Stomach smooth muscle (tissue), 2 donors: ENCODE measurements at regions not wholly inside any gene's neighbourhood (a gene's known extent, or its start where the extent isn't known, plus 50 kb on each side); places are given as distances from the start of the nearest gene placed in this dataset.

Source experiments
- H3K27ac ChIP-seq: one replicate; pipeline ENCODE4 v1.7.0; 2013; ENCODE audit warnings: mild to moderate bottlenecking, low read length, inconsistent platforms
- H3K27me3 ChIP-seq, 2 donors: one replicate each; pipeline ENCODE4 v1.7.0; 2013; ENCODE audit warnings: low read length in 2 of 2; ENCODE audit not compliant: insufficient read depth in 2 of 2, control insufficient read depth in 1 of 2
- H3K36me3 ChIP-seq, 2 donors: one replicate each; pipeline ENCODE4 v1.7.0; 2013; ENCODE audit warnings: low read length in 2 of 2; ENCODE audit not compliant: control insufficient read depth in 2 of 2, insufficient read depth in 2 of 2
- H3K4me1 ChIP-seq: one replicate; pipeline ENCODE4 v1.7.0; 2013; ENCODE audit warnings: low read length; ENCODE audit not compliant: control insufficient read depth, insufficient read depth
- H3K4me3 ChIP-seq, 2 donors: one replicate each; pipeline ENCODE4 v1.7.0; 2013; ENCODE audit warnings: low read length in 2 of 2
- H3K9ac ChIP-seq, 2 donors: one replicate each; pipeline ENCODE4 v1.7.0; 2013; ENCODE audit warnings: low read length in 2 of 2, mild to moderate bottlenecking in 1 of 2
- H3K9me3 ChIP-seq, 2 donors: one replicate each; pipeline ENCODE4 v1.7.0; 2013; ENCODE audit warnings: low read length in 2 of 2; ENCODE audit not compliant: control insufficient read depth in 2 of 2
- donor health status: healthy.
- donor health status: Pancreatic carcinoma.

- Histone ChIP-seq H3K27me3 (no peaks in the 10 kb centered on the region), H3K27ac (no peak overlapping the region), H3K9ac (no peak overlapping the region), H3K4me1 (no peaks in the 10 kb centered on the region), H3K36me3 (no peaks in the 10 kb centered on the region), H3K4me3 (no peak overlapping the region), H3K9me3 (no peaks in the 10 kb centered on the region)
Observed at GRCh38 chr7:121480058-121480457, 84.0 kb upstream of the FAM3C start.

GRCh38 chr7:121479466-121479865 is 83.4 kb upstream of the FAM3C start:
- Histone ChIP-seq H3K4me1 (no peaks in the 10 kb centered on the region), H3K9ac (no peak overlapping the region), H3K9me3 (no peaks in the 10 kb centered on the region), H3K27me3 (no peaks in the 10 kb centered on the region), H3K36me3 (no peaks in the 10 kb centered on the region), H3K27ac (no peak overlapping the region), H3K4me3 (no peak overlapping the region)

- Histone ChIP-seq H3K4me3 (no peak overlapping the region), H3K27me3 (no peaks in the 10 kb centered on the region), H3K4me1 (no peaks in the 10 kb centered on the region), H3K36me3 (no peaks in the 10 kb centered on the region), H3K9me3 (no peaks in the 10 kb centered on the region), H3K27ac (no peak overlapping the region), H3K9ac (no peak overlapping the region)
Observed at GRCh38 chr7:121475806-121476205, 79.7 kb upstream of the FAM3C start.

- Histone ChIP-seq H3K9ac (no peak overlapping the region), H3K36me3 (no peaks in the 10 kb centered on the region), H3K4me1 (no peaks in the 10 kb centered on the region), H3K27me3 (no peaks in the 10 kb centered on the region), H3K4me3 (no peak overlapping the region), H3K27ac (no peak overlapping the region), H3K9me3 (no peaks in the 10 kb centered on the region)
Observed at GRCh38 chr7:121474301-121474673, 78.2 kb upstream of the FAM3C start.

GRCh38 chr7:121473645-121474300 is 77.7 kb upstream of the FAM3C start:
- H3K36me3 ChIP-seq = no peaks in the 10 kb centered on the region
- no peaks in the 10 kb centered on the region for H3K4me1 ChIP-seq
- H3K27me3 ChIP-seq = no peaks in the 10 kb centered on the region
- H3K9me3 ChIP-seq = no peaks in the 10 kb centered on the region
- no peak overlapping the region for H3K4me3 ChIP-seq
- H3K9ac ChIP-seq = no peak overlapping the region
- H3K27ac ChIP-seq = no peak overlapping the region

- Histone ChIP-seq H3K9me3 (no peaks in the 10 kb centered on the region), H3K4me1 (no peaks in the 10 kb centered on the region), H3K36me3 (no peaks in the 10 kb centered on the region), H3K27ac (no peak overlapping the region), H3K9ac (no peak overlapping the region), H3K27me3 (no peaks in the 10 kb centered on the region), H3K4me3 (no peak overlapping the region)
Observed at GRCh38 chr7:121466455-121466854, 70.3 kb upstream of the FAM3C start.

- no peaks in the 10 kb centered on the region for H3K27me3 ChIP-seq
- H3K4me3 ChIP-seq = no peak overlapping the region
- H3K4me1 ChIP-seq = no peaks in the 10 kb centered on the region
- no peaks in the 10 kb centered on the region for H3K36me3 ChIP-seq
- no peak overlapping the region for H3K27ac ChIP-seq
- no peaks in the 10 kb centered on the region for H3K9me3 ChIP-seq
- no peak overlapping the region for H3K9ac ChIP-seq
Observed at GRCh38 chr7:121459148-121459547, 63.0 kb upstream of the FAM3C start.

GRCh38 chr7:121456785-121457359 is 60.8 kb upstream of the FAM3C start:
- H3K4me1 ChIP-seq = no peaks in the 10 kb centered on the region
- no peaks in the 10 kb centered on the region for H3K9me3 ChIP-seq

GRCh38 chr7:121456015-121456414 is 59.9 kb upstream of the FAM3C start:
- H3K27me3 ChIP-seq = no peaks in the 10 kb centered on the region
- H3K27ac ChIP-seq = no peak overlapping the region
- H3K36me3 ChIP-seq = no peaks in the 10 kb centered on the region
- H3K4me3 ChIP-seq = no peak overlapping the region
- H3K9ac ChIP-seq = no peak overlapping the region
- H3K4me1 ChIP-seq = no peaks in the 10 kb centered on the region
- no peaks in the 10 kb centered on the region for H3K9me3 ChIP-seq

More at GRCh38 chr7:121456785-121457359, 60.8 kb upstream of the FAM3C start:
- Histone ChIP-seq H3K9ac (no peak overlapping the region), H3K27me3 (no peaks in the 10 kb centered on the region), H3K4me3 (no peak overlapping the region), H3K27ac (no peak overlapping the region), H3K36me3 (no peaks in the 10 kb centered on the region)

- H3K9me3 ChIP-seq = no peaks in the 10 kb centered on the region
- no peak overlapping the region for H3K27ac ChIP-seq
- H3K4me3 ChIP-seq = no peak overlapping the region
- H3K9ac ChIP-seq = no peak overlapping the region
- H3K36me3 ChIP-seq = no peaks in the 10 kb centered on the region
- no peaks in the 10 kb centered on the region for H3K4me1 ChIP-seq
- no peaks in the 10 kb centered on the region for H3K27me3 ChIP-seq
Observed at GRCh38 chr7:121452389-121452788, 56.3 kb upstream of the FAM3C start.

- no peak overlapping the region for H3K27ac ChIP-seq
- H3K9me3 ChIP-seq = no peaks in the 10 kb centered on the region
- H3K36me3 ChIP-seq = no peaks in the 10 kb centered on the region
- H3K4me1 ChIP-seq = no peaks in the 10 kb centered on the region
- H3K4me3 ChIP-seq = no peak overlapping the region
- no peak overlapping the region for H3K9ac ChIP-seq
- no peaks in the 10 kb centered on the region for H3K27me3 ChIP-seq
Observed at GRCh38 chr7:121451367-121452094, 55.4 kb upstream of the FAM3C start.
